Cardiac fibroblast (primary cell): ENCODE measurements at regions not wholly inside any gene's neighbourhood (a gene's known extent, or its start where the extent isn't known, plus 50 kb on each side); places are given as distances from the start of the nearest gene placed in this dataset.

Source experiments
- DNase-seq, 2 donors: peaks; one replicate each; pipeline versions ENCODE4 v3.0.0 to v3.0.0-alpha.2; 2010; ENCODE audit warnings: low read depth in 2 of 2
- H3K4me3 ChIP-seq, 2 donors: replicated peaks in 1 of 2; 1 replicate in 1 of 2; 2 replicates in 1 of 2; pipeline ENCODE4 v1.5.1; 2011; ENCODE audit warnings: low read depth in 2 of 2, low read length in 2 of 2, mild to moderate bottlenecking in 2 of 2, moderate library complexity in 1 of 2
- CTCF ChIP-seq: IDR thresholded peaks from one replicate; pipeline ENCODE4 v1.5.1; 2011; ENCODE audit warnings: low read depth, mild to moderate bottlenecking, low read length, inconsistent platforms

GRCh38 chr2:196256585-196256984, 85.2 kb upstream of the STK17B start:
- no peak overlapping the region for H3K4me3 ChIP-seq
- no peak for TF ChIP-seq CTCF
- DNase-seq = no peak

- no peak for DNase-seq
- H3K4me3 ChIP-seq = no peak overlapping the region
- TF ChIP-seq CTCF = no peak
These were observed 85.7 kb upstream of the STK17B start for GRCh38 chr2:196257086-196257485.

GRCh38 chr2:196258407-196258806, 87.0 kb upstream of the STK17B start:
- no peak for TF ChIP-seq CTCF
- no peak for DNase-seq

GRCh38 chr2:196259507-196260481, 88.4 kb upstream of the STK17B start:
- peak; percentile 87 to 89 for DNase-seq

More at GRCh38 chr2:196258407-196258806, 87.0 kb upstream of the STK17B start:
- no peak overlapping the region for H3K4me3 ChIP-seq

GRCh38 chr2:196260546-196260945, 89.2 kb upstream of the STK17B start:
- no peak overlapping the region for H3K4me3 ChIP-seq
- DNase-seq = no peak
- no peak for TF ChIP-seq CTCF

More at GRCh38 chr2:196259507-196260481, 88.4 kb upstream of the STK17B start:
- H3K4me3 ChIP-seq = no peak overlapping the region
- TF ChIP-seq CTCF = no peak

GRCh38 chr2:196262606-196263005, 91.2 kb upstream of the STK17B start:
- H3K4me3 ChIP-seq = no peak overlapping the region
- TF ChIP-seq CTCF = no peak
- no peak for DNase-seq
